Umbilical cord (tissue), 1 donor: ENCODE measurements at regions not wholly inside any gene's neighbourhood (a gene's known extent, or its start where the extent isn't known, plus 50 kb on each side); places are given as distances from the start of the nearest gene placed in this dataset.
"Not testable (repeated sequence)": the region's sequence is repeated elsewhere in the genome, so short reads cannot be mapped to it uniquely, and the experiment has no call there.

Experiments used
- DNase-seq: peaks from one replicate; pipeline ENCODE4 v3.0.0-alpha.2; 2015; ENCODE audit warnings: low spot score

- peak; percentile 22 for DNase-seq
Observed at GRCh38 chr13:64551755-64552154, 2678.4 kb downstream of the PCDH9 start.

DNA sequence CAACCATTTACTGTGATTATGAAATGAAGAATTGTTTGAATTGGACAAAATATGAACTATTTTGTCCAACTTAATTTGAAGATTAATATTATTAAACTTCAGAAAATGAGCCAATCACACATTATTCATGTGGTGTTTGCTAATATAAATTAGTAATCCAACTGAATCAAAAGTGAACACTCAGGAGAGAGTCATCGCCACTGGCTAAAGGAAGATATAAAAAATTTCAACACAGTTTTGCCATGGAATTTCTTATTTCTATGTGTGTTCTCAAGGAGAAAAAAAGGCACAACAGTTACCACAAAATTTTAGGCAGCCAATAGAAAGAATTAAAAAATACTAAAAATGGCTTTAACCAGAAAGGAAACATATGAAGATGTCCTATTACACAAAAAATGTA lies 2683.8 kb downstream of the PCDH9 start:
- DNase-seq, result no peak

GRCh38 chr13:64540976-64541375 lies 2689.2 kb downstream of the PCDH9 start:
- no peak for DNase-seq

GRCh38 chr13:64540468-64540867 lies 2689.7 kb downstream of the PCDH9 start:
- no peak for DNase-seq

DNA sequence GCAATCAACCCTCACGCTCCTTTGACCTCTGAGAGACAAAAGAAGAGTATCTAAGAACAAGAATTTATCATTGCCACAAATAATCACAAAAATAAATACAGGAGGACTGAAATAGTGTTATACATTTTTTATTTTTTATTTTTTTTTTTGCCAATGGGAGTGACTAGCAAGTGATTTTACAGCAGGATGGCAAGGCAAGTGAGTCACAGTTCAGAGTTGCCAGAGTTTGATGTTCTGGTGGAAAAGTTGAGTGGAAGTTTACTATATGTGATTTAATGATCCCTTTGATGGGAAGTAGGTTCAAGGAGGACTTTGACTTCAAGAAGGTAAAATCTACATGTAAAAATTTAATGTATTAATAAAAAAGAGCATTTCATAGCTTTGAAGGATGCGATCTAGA lies 2691.4 kb downstream of the PCDH9 start:
- DNase-seq, result no peak

DNA sequence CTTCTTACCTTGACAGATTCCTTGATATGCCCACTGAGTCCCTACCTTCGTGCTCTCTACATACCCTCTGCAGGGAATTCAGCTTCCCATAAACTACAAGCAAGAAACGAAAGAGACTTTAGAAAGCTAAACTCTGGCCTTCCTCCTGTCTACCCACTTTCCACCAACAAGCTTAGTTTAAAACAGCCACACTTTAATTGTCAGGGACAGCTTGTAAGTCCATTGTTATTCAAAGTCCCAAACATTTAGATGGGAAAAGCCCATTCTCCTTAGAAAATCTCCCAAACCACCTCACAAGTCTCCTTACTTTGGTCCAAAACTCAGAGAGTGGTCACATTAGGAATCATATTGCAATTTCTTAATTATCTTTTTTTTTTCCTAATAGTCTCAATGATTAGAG lies 2695.8 kb downstream of the PCDH9 start:
- DNase-seq, result no peak

- DNase-seq, result no peak
Observed at GRCh38 chr13:64531400-64531799, 2698.7 kb downstream of the PCDH9 start.

GRCh38 chr13:64529874-64530485 lies 2700.2 kb downstream of the PCDH9 start:
- no peak for DNase-seq

DNA sequence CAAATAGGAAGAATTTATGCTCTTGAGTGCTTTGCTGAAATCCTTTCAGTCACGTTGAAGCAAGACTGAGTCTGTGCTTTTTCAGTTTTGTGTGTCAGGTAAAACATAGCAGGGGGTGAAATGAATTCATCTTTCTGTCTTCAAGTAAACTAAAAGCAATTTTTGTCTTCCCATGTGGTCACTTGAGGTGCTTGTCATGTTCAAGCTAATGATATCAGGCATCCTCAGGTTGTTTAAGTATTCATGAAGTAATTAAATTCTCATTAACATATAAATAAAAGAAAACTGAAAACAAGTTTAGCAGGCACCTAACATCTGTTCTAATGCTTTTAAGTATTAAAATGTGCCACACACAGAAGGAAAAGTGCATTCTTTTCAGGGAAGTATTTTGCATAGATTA lies 2701.3 kb downstream of the PCDH9 start:
- peak; percentile 15 for DNase-seq

DNA sequence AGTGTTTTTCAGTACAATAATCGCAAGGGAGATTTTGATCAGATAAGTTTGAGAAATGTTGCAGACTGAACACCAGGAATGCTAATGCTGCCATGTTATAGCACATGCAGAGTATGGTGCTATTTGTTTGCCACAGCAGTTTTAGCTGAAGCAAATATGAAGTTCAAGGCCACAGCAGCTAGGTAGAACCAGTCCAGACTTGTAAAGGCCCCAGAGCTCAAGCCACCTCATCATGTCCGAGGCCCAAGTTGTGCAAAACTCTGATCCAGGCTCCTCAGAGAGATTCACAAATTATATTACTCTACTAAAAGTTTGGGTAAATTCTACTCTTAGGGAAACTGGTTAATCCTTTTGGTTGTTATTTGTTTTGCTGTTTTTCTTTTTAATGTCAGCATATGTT lies 2702.6 kb downstream of the PCDH9 start:
- peak; percentile 9 for DNase-seq

- no peak for DNase-seq
Observed at GRCh38 chr13:64525687-64526086, 2704.4 kb downstream of the PCDH9 start.

GRCh38 chr13:64510747-64511146 lies 2719.4 kb downstream of the PCDH9 start:
- DNase-seq, result no peak

DNA sequence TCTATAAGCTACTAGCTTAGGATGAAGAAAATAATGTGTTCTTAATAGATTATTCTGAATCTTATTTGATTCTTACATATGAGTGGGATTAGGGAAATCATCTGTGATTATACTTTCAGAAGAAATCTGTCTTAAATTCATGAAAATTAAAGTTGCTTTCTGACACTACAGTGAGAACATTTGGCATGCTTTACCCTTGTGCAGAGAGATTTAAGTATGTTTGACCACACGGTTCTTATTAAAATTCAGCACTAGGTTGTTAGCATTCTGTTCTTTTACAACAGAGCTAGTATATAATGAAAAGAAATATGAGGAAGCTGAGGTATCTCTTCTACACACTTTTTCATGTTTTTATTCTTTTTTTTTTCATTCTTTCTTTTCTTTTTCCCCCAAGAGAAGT lies 2723.9 kb downstream of the PCDH9 start:
- no peak for DNase-seq

DNA sequence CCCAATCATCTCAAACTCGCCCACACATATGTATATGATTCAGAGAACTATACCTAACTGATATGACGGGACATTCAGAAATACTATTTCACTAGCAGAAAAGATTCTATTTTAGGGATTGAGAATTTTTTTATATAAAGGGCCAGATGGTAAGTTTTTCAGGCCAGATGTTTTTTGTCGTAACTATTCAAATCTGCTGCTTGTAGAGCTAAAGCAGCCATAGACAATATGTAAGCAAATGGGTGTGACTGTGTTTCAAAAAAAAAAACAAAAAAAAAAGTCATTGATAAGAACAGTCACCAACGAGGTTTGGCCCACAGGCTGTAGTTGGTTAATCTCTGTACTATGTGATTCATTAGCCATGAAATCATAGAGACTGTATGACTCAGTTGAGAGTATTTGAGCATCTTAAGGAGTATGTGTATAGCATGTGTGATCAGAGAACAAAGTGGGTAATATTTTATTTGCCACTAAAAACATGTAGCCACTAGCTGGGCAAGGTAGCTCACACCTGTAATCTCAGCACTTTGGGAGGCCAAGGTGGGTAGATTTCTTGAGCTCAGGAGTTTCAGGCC lies 2724.7 kb downstream of the PCDH9 start:
- no peak for DNase-seq

- no peak for DNase-seq
Observed at GRCh38 chr13:64488731-64489130, 2741.4 kb downstream of the PCDH9 start.

- peak; percentile 11 for DNase-seq
Observed at GRCh38 chr13:64482373-64482772, 2747.8 kb downstream of the PCDH9 start.

DNA sequence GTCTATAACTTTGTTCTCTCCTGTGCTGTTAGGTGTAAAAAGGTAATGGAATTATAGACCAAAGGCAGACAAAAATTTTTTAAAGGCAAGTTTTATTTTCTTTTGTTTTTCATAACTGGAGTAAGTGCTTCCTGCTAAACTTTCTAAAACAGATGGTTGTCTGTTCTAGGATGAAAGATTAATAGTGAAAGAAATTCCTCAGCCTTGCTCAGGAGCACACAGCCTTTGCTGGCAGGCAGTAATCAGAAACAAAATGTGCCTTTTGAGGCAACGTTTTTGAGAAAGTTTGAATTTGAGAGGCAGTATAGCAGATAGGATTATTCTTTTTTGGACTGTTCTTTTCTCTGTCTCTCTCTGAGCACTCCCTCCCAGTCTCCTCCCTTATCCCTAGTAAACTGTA lies 2749.5 kb downstream of the PCDH9 start:
- DNase-seq, result peak; percentile 69

DNA sequence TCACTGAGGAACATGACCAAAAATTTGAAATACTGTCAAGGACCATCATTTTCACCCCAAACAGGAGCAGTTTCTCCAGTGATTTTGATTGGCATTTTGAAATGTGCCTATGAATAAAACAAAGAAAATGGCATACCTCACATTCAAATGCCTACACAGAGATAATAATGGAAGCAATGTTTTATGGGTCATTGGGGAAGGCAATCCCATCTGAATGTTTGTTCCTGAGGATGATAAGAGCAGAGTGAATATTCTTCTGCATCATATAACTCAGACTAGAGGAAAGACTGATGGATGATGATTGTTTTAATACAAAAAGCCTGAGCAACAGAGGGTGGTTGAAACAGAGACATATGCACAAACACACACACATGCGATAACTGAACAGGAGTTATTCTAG lies 2749.9 kb downstream of the PCDH9 start:
- DNase-seq, result peak; percentile 8

DNA sequence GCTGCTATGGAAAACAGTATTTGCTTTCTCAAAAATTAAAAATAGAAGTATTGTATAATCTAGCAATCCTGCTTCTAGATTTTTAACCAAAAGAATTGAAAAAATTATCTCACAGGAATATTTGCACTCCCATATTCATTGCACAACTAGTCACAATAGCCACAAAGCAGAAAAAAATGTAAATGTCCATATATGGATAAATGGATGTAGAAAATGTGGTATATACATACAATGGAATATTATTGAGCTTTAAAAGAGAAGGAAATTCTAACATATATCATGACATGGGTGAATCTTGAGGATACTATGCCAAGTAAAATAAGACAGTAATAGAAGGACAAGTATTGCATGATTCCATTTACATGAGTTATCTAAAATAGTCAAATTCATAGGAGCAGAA lies 2753.0 kb downstream of the PCDH9 start:
- DNase-seq, result no peak

- DNase-seq, result not testable (repeated sequence)
Observed at GRCh38 chr13:64476041-64476568, 2754.0 kb downstream of the PCDH9 start.

DNA sequence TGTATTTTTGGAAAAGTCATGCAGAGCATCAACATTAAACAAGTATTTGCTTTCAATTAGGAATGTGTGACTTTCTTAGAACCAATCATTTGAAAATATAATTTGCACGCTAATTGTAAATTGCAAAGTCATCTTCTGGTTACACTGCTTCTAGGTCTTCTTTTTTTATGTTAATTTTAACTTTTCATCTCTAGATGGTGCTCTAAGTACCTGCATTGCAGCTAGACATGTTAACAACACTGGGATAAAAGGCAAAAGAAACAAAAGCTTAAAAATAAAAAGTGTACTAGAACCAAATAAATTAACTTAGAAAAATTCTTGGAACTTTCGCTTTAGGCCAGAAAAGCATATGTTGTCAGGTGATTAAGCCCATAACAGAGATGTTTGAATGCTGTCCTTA lies 2758.2 kb downstream of the PCDH9 start:
- peak; percentile 70 for DNase-seq

DNA sequence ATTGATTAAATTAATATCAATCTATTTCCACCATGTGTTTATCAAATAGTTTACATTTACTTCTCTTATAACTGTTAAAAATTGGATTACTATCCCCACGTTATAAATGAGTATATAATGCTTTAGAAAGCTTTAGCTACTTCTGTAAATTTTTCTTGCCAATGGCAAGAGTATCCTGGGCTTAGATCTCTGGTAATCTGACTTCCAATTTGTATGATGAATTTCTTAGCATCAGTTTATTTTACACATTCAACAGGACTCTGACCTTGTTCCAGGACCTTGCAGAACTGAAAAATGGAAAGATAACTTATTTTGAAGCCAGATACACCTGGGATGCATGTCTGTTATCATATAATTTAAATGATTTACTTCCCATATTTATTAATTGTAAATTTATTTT lies 2759.4 kb downstream of the PCDH9 start:
- DNase-seq, result no peak

DNA sequence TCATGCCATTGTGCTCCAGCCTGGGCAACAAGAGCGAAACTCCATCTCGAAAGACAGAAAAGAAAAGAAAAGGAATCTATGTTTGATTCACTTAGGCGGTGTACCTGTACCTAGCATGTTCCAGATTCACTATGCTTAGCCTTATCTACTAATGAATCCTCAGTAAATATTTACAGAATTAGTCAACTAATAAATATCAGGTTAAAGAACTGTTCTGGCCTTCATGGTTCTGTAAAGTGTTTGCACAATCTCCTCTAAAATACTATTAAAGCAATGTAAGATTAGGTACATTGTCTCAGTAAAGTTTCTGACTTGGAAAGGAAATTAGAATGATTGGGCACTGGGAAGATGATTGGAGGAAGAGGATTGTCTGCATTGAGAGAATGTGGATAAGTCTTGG lies 2770.4 kb downstream of the PCDH9 start:
- no peak for DNase-seq

DNA sequence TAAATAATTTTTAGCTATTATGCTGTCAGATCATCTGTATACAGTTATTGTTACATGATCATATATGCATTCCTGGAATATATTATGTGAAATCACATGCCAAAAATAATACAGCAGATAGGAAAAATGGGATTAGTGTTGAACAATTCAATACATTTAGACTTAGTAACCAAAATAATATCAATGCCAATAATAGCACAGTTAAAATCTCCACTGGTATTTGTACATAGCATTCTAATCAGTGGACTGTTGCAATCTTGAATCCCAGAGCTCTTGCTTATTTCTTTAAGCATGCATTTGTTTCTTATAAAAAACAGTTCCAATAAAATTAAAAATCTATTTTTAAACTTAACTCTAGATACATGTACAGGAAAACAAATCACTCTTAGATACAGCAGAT lies 2772.2 kb downstream of the PCDH9 start:
- DNase-seq, result peak; percentile 19
